K562 (cell line): ENCODE measurements at regions not wholly inside any gene's neighbourhood (a gene's known extent, or its start where the extent isn't known, plus 50 kb on each side); places are given as distances from the start of the nearest gene placed in this dataset.

Source experiments
- ATAC-seq: fragments of 200-7000 bp; cut with Tn5 transposase; 3 replicates; pipeline ENCODE4 v1.9.1; 2020; ENCODE audit warnings: moderate library complexity
- BruUV-seq: library from RNA; stranded (reverse); fragments of 400-500 nt; replicated peaks from 2 replicates; lab custom pipeline; 2021; lab: Mats Ljungman, UMichigan
- CTCF ChIA-PET: fragments of 300-600 bp; formaldehyde crosslinking; extraction: SDS; loops from one replicate; lab custom pipeline; 2021; ENCODE audit warnings: low intra/inter-chr PET ratio; lab: Yijun Ruan, JAX
- POLR2A ChIA-PET: fragments of 300-600, 350-650 bp; sonication (Branson Sonifier 250); formaldehyde crosslinking; extraction: SDS; loops from one replicate; lab custom pipeline; 2021; ENCODE audit warnings: antibody characterized with exemption, inconsistent platforms; lab: Yijun Ruan, JAX
- DNase-seq, 4 experiments: peaks; one replicate each; pipeline versions ENCODE4 v3.0.0 to v3.0.0-alpha.2; 2011 to 2018; ENCODE audit warnings: low spot score in 3 of 4, mixed read lengths in 3 of 4; ENCODE audit errors: extremely low read depth in 1 of 4
- FAIRE-seq: peaks from 2 replicates; lab custom pipeline; 2011; peaks lifted over from hg19 to GRCh38; lab: Jason Lieb, UNC
- H2AFZ ChIP-seq: 2 replicates; pipeline ENCODE4 v1.6.0; 2011; ENCODE audit warnings: low read depth, low read length, control low read depth, inconsistent platforms
- H3K27ac ChIP-seq: fragments of 200-600 bp; 3 replicates; pipeline ENCODE4 v1.8.0; 2011; ENCODE audit warnings: low read depth, mild to moderate bottlenecking, control low read depth, inconsistent platforms, low read length, moderate library complexity, mixed read lengths; ENCODE audit errors: extremely low read depth
- H3K27me3 ChIP-seq, 2 experiments: fragments of 300-600 bp in 1 of 2; 2 replicates in 1 of 2; 3 replicates in 1 of 2; pipeline versions ENCODE4 v1.6.0 to v1.8.0; 2011; ENCODE audit warnings: inconsistent platforms in 2 of 2, low read length in 2 of 2, mild to moderate bottlenecking in 1 of 2, mixed read lengths in 1 of 2, moderate library complexity in 1 of 2; ENCODE audit not compliant: control insufficient read depth in 2 of 2, insufficient read depth in 2 of 2
- H3K36me3 ChIP-seq: fragments of 300-600 bp; 3 replicates; pipeline ENCODE4 v1.8.0; 2011; ENCODE audit warnings: mild to moderate bottlenecking, low read length, inconsistent platforms; ENCODE audit not compliant: control insufficient read depth, insufficient read depth
- H3K4me1 ChIP-seq, 2 experiments: fragments of 200-600 bp in 1 of 2; replicated peaks in 1 of 2; 2 replicates in 1 of 2; 3 replicates in 1 of 2; pipeline versions ENCODE4 v1.5.1 to v1.8.0; 2011; ENCODE audit warnings: inconsistent platforms in 2 of 2, low read length in 2 of 2, mild to moderate bottlenecking in 1 of 2, mixed read lengths in 1 of 2, moderate library complexity in 1 of 2; ENCODE audit not compliant: control insufficient read depth in 2 of 2, insufficient read depth in 2 of 2
- H3K4me2 ChIP-seq: 2 replicates; pipeline ENCODE4 v1.6.1; 2011; ENCODE audit warnings: low read length, control low read depth, inconsistent platforms, mixed read lengths; ENCODE audit not compliant: insufficient read depth
- H3K4me3 ChIP-seq: fragments of 200-600 bp; sonication (generic), shearing (Covaris generic); 2 replicates; pipeline ENCODE4 v1.5.1; 2016; ENCODE audit warnings: control low read depth, inconsistent platforms
- H3K79me2 ChIP-seq: fragments of 200-600 bp; 3 replicates; pipeline ENCODE4 v1.8.0; 2011; ENCODE audit warnings: low read length, inconsistent platforms; ENCODE audit not compliant: control insufficient read depth, insufficient read depth
- H3K9ac ChIP-seq, 2 experiments: 2 replicates each; pipeline versions ENCODE4 v1.6.0 to v1.6.1; 2011; ENCODE audit warnings: low read depth in 2 of 2, low read length in 2 of 2, control low read depth in 1 of 2, inconsistent platforms in 1 of 2, mild to moderate bottlenecking in 1 of 2, mixed read lengths in 1 of 2; ENCODE audit not compliant: insufficient read depth in 1 of 2
- H3K9me1 ChIP-seq: one replicate; pipeline ENCODE4 v1.6.0; 2011; ENCODE audit warnings: inconsistent platforms, mild to moderate bottlenecking, low read length, moderate library complexity; ENCODE audit not compliant: control insufficient read depth, insufficient read depth
- H3K9me3 ChIP-seq: replicated peaks from 2 replicates; pipeline ENCODE4 v1.5.1; 2011; ENCODE audit warnings: low read depth, low read length, inconsistent platforms; ENCODE audit not compliant: control insufficient read depth, insufficient read depth
- H4K20me1 ChIP-seq: replicated peaks from 2 replicates; pipeline ENCODE4 v1.6.1; 2011; ENCODE audit warnings: low read length, inconsistent platforms, mixed read lengths; ENCODE audit not compliant: control insufficient read depth, insufficient read depth
- ATF7 ChIP-seq: fragments of 450-650 bp; IDR thresholded peaks from 2 replicates; pipeline ENCODE4 v1.7.1; 2014; ENCODE audit warnings: mild to moderate bottlenecking, moderate library complexity
- CHCHD3 ChIP-seq: fragments of 250-450 bp; sonication (Bioruptor Pico); IDR thresholded peaks from 2 replicates; pipeline ENCODE4 v2.1.2; 2022; ENCODE audit warnings: mild to moderate bottlenecking
- L3MBTL2 ChIP-seq: fragments of 450-650 bp; IDR thresholded peaks from 2 replicates; pipeline ENCODE4 v1.6.1; 2016; ENCODE audit warnings: mild to moderate bottlenecking, moderate library complexity
- SETDB1 ChIP-seq: IDR thresholded peaks from one replicate; pipeline ENCODE4 v1.6.1; 2012; ENCODE audit warnings: low read length, control low read depth, inconsistent platforms
- SIN3A ChIP-seq, 2 experiments: fragments of 150-350 bp in 1 of 2; IDR thresholded peaks; 2 replicates each; pipeline ENCODE4 v1.6.1; 2011 to 2016; ENCODE audit warnings: borderline replicate concordance in 2 of 2, low read depth in 2 of 2, low read length in 2 of 2, mild to moderate bottlenecking in 2 of 2, moderate library complexity in 2 of 2; ENCODE audit not compliant: control insufficient read depth in 1 of 2
- SIN3B ChIP-seq: fragments of 450-650 bp; IDR thresholded peaks from 2 replicates; pipeline ENCODE4 v1.6.1; 2017; ENCODE audit warnings: low read depth, mild to moderate bottlenecking, moderate library complexity
- SMAD4 ChIP-seq: fragments of 250-450 bp; sonication (Bioruptor Pico); conservative IDR thresholded peaks from 2 replicates; pipeline ENCODE4 v1.8.0; 2021; ENCODE audit warnings: inconsistent platforms, mild to moderate bottlenecking, moderate library complexity
- SREBF2 ChIP-seq: sonication (generic); formaldehyde crosslinking; IDR thresholded peaks from 2 replicates; pipeline ENCODE4 v1.4.0; 2020; ENCODE audit warnings: mild to moderate bottlenecking, missing genetic modification reagents
- ZNF316 ChIP-seq: fragments of 450-650 bp; IDR thresholded peaks from 2 replicates; pipeline ENCODE4 v1.6.1; 2016
- WGBS: fragments of 100-300 bp; shearing (Covaris generic); methylation state at CpG from one replicate; pipeline ENCODE4 v1.1.6; 2016; ENCODE audit warnings: low coverage, mixed read lengths; ENCODE audit not compliant: insufficient coverage; ENCODE audit errors: missing lambda C conversion rate; 5-methylcytosine and 5-hydroxymethylcytosine counted together
- in situ Hi-C: fragments of 300-500 bp; cut with MboI; formaldehyde crosslinking; loops from 4 replicates; pipeline ENCODE4 v1.15.0; 2018; ENCODE audit warnings: inconsistent platforms, mixed read lengths
- intact Hi-C: fragments of 100-400 bp; cut with micrococcal nuclease; formaldehyde crosslinking; loops from 2 replicates; pipeline ENCODE4 v1.14.2; 2022
- TF ChIP-seq, protein P1 (sequence below): fragments of 250-450 bp; sonication (Bioruptor Pico); IDR thresholded peaks from 2 replicates; pipeline ENCODE4 v1.4.0; 2020; ENCODE audit warnings: mild to moderate bottlenecking, moderate library complexity, borderline replicate concordance

DNA sequence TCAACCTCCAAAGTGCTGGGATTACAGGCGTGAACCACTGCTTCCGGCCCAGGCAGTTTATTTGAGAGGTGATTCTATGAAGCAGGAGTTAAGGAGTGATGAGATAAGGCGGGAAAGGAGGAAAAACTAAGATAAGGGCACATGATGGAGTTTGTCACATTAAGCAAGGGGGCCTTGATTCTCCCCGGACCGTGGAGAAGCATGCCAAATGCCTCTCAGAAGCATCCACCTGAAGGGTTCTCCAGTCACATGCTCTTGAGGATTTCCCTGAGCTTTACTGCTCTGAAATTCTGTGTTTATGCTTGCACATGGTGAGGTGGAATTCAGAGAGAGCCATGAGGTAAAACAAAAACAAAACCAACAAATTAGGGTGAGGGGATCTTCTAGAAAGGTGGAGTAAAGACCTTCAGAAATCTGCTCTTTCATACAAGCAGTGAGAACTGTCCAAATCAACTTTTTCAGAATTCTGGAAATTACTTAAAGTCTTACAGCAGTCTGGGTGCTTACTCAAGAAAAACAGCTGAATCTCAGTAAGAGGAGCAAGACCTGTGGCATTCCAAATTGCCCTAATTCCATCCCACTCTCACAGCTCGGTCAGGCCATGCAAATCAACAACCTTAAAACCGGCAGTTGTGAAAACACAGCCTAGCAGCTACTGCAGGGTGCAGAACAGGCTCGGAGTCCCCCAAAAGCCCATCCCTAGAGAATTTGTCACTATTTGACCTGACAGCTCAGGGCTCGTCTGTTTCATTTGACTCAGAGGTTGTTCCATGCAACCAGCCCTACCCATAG, 69.1 kb upstream of the CTLA4 start:
- H4K20me1 ChIP-seq = no peaks in the 10 kb centered on the region
- CTCF ChIA-PET = no interaction called here
- no peak for ATAC-seq
- H3K4me2 ChIP-seq = no peak overlapping the region
- POLR2A ChIA-PET = no interaction called here
- DNase-seq = no peak
- BruUV-seq = no TSS peak
- WGBS = 6% methylated on average over 7 of the region's 9 CpGs
- no peaks in the 10 kb centered on the region; a peak in 1 of 5 replicates for H3K27me3 ChIP-seq
- no peak overlapping the region for H3K9ac ChIP-seq
- H3K36me3 ChIP-seq = no peaks in the 10 kb centered on the region
- H3K9me3 ChIP-seq = no peaks in the 10 kb centered on the region
- H3K9me1 ChIP-seq = no peaks in the 10 kb centered on the region
- H3K79me2 ChIP-seq = no peaks in the 10 kb centered on the region
- TF ChIP-seq SREBF2 (CRISPR knock-in tag) = no peak
- no peak overlapping the region for H2AFZ ChIP-seq
- FAIRE-seq = no peak
- no peak overlapping the region for H3K27ac ChIP-seq
- no peaks in the 10 kb centered on the region for H3K4me1 ChIP-seq
- intact Hi-C loops = no loop called here
- in situ Hi-C loops = no loop called here
- no peak overlapping the region for H3K4me3 ChIP-seq

DNA sequence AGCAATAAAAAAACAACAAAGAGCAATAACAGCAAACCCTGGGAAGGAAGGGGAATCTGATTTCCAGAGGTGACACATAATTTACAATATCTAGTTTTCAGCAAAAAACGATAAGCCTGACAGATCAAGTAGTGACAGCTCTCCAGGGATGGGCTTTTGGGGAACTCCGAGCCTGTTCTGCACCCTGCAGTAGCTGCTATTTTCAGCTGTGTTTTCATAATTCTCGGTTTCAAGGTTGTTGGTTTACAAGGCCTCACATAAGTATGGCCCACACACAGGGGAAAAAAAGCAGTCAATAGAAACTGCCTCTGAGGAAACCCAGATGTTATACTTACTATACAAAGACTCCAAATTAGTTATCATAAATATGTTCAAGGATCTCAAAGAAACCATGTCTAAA, 67.7 kb upstream of the CTLA4 start:
- Histone ChIP-seq H3K9ac (no peak overlapping the region), H3K36me3 (no peaks in the 10 kb centered on the region), H3K4me1 (no peaks in the 10 kb centered on the region), H3K9me3 (no peaks in the 10 kb centered on the region), H3K79me2 (no peaks in the 10 kb centered on the region), H3K27me3 (no peaks in the 10 kb centered on the region; a peak in 1 of 5 replicates), H4K20me1 (no peaks in the 10 kb centered on the region), H3K27ac (no peak overlapping the region), H3K4me2 (no peak overlapping the region), H2AFZ (no peak overlapping the region), H3K4me3 (no peak overlapping the region), H3K9me1 (no peaks in the 10 kb centered on the region)
- DNase-seq (no peak), ATAC-seq (no peak), FAIRE-seq (no peak)
- CTCF ChIA-PET = no interaction called here
- intact Hi-C loops = no loop called here
- no TSS peak for BruUV-seq
- 0% methylated on average over 3 of the region's 3 CpGs for WGBS
- POLR2A ChIA-PET = no interaction called here
- in situ Hi-C loops = no loop called here
- TF ChIP-seq SIN3A (IDR thresholded peaks at IDR 0.05; ENCODE audit: borderline replicate concordance in 2 of 2, control insufficient read depth in 1 of 2, low read depth in 2 of 2, low read length in 2 of 2) (no peak), L3MBTL2 (no peak), ZNF316 (no peak), SMAD4 (CRISPR knock-in tag) (no peak), ATF7 (no peak), SETDB1 (no peak), CHCHD3 (CRISPR knock-in tag) (no peak), SIN3B (no peak)
- TF ChIP-seq, protein P1, sequence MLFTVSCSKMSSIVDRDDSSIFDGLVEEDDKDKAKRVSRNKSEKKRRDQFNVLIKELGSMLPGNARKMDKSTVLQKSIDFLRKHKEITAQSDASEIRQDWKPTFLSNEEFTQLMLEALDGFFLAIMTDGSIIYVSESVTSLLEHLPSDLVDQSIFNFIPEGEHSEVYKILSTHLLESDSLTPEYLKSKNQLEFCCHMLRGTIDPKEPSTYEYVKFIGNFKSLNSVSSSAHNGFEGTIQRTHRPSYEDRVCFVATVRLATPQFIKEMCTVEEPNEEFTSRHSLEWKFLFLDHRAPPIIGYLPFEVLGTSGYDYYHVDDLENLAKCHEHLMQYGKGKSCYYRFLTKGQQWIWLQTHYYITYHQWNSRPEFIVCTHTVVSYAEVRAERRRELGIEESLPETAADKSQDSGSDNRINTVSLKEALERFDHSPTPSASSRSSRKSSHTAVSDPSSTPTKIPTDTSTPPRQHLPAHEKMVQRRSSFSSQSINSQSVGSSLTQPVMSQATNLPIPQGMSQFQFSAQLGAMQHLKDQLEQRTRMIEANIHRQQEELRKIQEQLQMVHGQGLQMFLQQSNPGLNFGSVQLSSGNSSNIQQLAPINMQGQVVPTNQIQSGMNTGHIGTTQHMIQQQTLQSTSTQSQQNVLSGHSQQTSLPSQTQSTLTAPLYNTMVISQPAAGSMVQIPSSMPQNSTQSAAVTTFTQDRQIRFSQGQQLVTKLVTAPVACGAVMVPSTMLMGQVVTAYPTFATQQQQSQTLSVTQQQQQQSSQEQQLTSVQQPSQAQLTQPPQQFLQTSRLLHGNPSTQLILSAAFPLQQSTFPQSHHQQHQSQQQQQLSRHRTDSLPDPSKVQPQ (CRISPR knock-in tag) = no peak
